ENCODE measurements at regions not wholly inside any gene's neighbourhood (a gene's known extent, or its start where the extent isn't known, plus 50 kb on each side); places are given as distances from the start of the nearest gene placed in this dataset.
"Not testable (repeated sequence)": the region's sequence is repeated elsewhere in the genome, so short reads cannot be mapped to it uniquely, and the experiment has no call there.

GRCh38 chr1:173342736-173343135 lies 134.4 kb upstream of the PRDX6 start:
- no peak for DNase-seq (ENCODE audit: low spot score)

- no peak for DNase-seq (ENCODE audit: low spot score)
Measured at GRCh38 chr1:173344034-173344743, 132.9 kb upstream of the PRDX6 start.

DNA sequence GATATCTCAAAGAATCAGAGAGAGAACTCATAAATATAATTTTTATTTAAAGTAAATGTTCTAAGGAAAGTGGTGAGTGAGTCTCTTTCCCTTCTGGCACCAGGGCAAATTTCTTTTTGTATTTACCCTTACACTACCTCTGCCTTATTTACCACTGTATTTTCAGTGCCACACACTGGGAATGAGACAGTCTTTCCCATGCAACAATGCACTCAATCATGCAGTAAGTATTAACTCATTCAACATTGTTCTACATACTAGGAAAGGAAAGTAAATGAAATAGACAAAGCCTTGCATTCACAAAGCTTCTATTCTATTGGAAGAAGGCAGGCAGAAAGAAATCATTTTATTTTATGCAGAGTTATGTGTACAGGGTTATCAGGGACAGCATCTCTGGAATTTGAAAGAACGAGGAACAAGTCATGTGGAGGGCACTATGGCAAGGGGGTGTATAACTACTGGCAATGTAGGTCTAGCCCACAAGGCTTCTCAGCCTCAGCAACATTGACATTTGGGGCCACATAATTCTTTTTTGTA lies 129.8 kb upstream of the PRDX6 start:
- DNase-seq (ENCODE audit: low spot score): no peak

GRCh38 chr1:173352635-173353034 lies 124.5 kb upstream of the PRDX6 start:
- not testable (repeated sequence) for DNase-seq (ENCODE audit: low spot score)

DNA sequence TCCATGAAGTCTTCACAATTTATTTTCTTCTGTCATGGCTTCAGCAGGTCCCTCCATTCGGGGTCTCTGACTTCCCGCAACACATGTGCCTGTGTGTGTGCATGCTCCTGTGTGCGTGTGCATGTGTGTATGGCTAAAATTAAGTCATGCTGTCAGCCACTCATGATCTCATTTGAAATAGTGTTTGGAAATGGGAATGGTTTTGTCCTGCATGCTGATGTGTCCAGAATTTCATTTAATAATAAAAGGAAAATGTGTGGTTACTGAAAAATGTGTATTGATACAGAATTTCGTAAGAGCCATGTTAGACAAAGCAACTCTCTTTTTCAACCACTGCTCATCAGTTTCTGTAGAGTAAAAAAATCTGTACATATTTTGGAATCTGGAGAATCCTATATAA lies 123.8 kb upstream of the PRDX6 start:
- DNase-seq (ENCODE audit: low spot score): no peak

GRCh38 chr1:173354937-173355280 lies 122.2 kb upstream of the PRDX6 start:
- no peak for DNase-seq (ENCODE audit: low spot score)

- no peak for DNase-seq (ENCODE audit: low spot score)
Measured at GRCh38 chr1:173355281-173356031, 121.7 kb upstream of the PRDX6 start.

DNA sequence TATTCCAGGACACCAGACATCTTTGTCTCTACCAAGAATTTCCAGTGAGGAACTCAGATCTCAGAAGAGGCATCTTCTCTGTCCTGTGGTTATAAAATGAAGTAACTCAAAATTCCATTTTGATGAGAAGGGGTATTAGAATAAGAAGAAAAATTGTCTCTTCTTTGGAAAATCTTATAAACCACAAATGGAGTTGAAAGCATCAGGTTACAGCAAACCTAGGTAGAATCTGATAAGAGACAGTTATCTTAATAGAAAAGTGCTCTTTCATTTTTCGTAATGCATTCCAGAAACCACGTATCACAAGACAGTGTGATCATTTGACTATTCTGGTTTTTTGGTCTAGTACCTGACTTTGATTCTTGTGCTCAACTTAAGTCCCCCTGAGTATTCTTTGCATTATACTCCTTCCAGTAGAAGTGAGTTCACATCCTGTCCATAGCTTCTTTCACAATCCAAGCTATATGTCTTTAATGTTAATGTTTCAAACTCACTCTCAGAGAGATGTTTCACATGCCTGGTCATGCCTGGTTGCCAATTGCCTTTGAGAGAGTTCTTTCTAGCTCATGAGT lies 120.9 kb upstream of the PRDX6 start:
- no peak for DNase-seq (ENCODE audit: low spot score)

DNA sequence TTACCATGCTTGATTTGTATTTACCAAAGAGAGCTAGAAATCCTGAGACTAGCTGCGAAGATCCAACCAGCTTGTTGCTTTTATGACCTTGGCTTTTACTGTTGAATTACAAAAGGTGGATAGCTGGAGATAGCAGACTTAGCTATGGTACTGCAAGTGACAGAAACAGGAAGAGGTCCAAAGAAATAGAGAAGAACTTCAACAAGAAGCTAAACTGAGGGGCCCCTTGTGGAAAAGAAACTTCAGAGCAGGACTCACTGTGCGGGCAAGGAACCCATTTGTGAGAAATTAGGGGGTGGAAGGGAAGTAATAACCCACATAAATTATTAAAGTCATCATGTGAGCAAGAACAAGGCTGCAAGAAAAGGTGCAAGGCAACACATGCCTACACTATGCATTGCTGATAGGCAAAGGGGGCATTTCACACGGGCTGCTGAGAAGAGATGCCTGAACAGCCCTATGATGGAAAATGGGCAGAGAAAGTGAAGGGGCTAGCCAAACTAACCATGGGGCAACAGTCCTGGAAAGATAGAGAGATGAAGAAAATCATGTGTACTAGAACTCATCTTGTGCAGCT lies 116.6 kb upstream of the PRDX6 start:
- DNase-seq (ENCODE audit: low spot score): no peak

- DNase-seq (ENCODE audit: low spot score): no peak
Measured at GRCh38 chr1:173362543-173362942, 114.6 kb upstream of the PRDX6 start.

GRCh38 chr1:173364827-173365226 lies 112.3 kb upstream of the PRDX6 start:
- no peak for DNase-seq (ENCODE audit: low spot score)

- no peak for DNase-seq (ENCODE audit: low spot score)
Measured at GRCh38 chr1:173365341-173365740, 111.8 kb upstream of the PRDX6 start.

- DNase-seq (ENCODE audit: low spot score): no peak
Measured at GRCh38 chr1:173367136-173367535, 110.0 kb upstream of the PRDX6 start.

GRCh38 chr1:173370586-173370985 lies 106.5 kb upstream of the PRDX6 start:
- not testable (repeated sequence) for DNase-seq (ENCODE audit: low spot score)

- not testable (repeated sequence) for DNase-seq (ENCODE audit: low spot score)
Measured at GRCh38 chr1:173376065-173376464, 101.1 kb upstream of the PRDX6 start.

GRCh38 chr1:173377266-173377665 lies 99.9 kb upstream of the PRDX6 start:
- DNase-seq (ENCODE audit: low spot score): no peak

GRCh38 chr1:173383351-173383750 lies 93.8 kb upstream of the PRDX6 start:
- no peak for DNase-seq (ENCODE audit: low spot score)

DNA sequence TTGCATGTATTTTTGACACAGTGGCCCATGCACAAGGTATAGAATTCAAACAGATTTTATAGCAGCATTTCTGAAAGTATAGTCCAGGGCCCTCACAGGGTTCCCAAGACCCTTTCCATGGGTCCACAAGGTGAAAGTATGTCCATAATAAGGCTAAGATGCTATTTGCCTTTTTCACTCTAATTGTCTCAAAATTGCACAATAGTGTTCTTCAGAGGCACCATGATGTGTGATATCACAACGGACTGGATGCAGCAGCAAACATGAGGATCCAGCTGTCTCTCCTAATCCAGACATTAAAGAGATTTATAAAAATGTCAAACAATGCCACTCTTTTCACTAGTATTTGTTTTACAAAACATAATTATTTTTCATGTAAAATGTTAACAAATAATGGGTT lies 88.8 kb upstream of the PRDX6 start:
- no peak for DNase-seq (ENCODE audit: low spot score)

GRCh38 chr1:173392895-173393658 lies 84.1 kb upstream of the PRDX6 start:
- DNase-seq (ENCODE audit: low spot score): no peak

- no peak for DNase-seq (ENCODE audit: low spot score)
Measured at GRCh38 chr1:173393659-173394000, 83.5 kb upstream of the PRDX6 start.

DNA sequence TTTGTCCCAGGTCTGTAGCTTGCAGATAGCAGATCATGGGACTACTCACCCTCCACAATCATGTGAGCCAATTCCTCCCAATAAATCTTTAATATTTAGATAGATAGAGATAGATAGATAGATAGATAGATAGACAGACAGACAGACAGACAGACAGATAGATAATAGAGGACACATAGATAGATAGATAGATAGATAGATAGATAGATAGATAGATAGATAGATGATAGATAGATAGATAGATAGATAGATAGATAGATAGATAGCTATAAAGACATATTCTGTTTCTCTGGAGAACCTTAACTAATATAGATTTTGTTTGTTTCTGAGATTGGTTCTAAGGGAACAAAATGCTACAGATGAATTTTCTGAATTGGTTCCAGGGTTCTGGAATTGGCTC lies 82.3 kb upstream of the PRDX6 start:
- not testable (repeated sequence) for DNase-seq (ENCODE audit: low spot score)

DNA sequence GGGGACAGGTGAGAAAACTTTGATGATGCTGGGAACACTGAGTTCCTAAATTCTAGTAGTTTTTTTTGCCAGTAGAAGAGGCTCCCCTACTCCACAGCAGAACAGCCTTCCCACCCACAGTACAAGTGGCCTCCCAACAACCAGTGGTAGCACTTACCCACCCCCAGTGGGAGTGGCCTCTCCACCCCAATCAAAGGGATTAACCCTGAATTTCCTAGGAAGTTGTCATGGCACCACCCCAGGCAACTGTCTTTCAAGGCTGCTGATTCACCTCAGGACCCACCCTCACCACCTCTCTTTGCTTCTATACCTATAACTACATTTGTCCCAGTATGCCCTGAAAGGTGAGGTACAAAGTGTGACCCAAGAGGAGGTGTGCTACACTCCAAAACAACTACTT lies 81.4 kb upstream of the PRDX6 start:
- DNase-seq (ENCODE audit: low spot score): no peak

Data from mucosa of gallbladder (tissue), 1 donor.